ENCODE measurements at regions not wholly inside any gene's neighbourhood (a gene's known extent, or its start where the extent isn't known, plus 50 kb on each side); places are given as distances from the start of the nearest gene placed in this dataset.

DNA sequence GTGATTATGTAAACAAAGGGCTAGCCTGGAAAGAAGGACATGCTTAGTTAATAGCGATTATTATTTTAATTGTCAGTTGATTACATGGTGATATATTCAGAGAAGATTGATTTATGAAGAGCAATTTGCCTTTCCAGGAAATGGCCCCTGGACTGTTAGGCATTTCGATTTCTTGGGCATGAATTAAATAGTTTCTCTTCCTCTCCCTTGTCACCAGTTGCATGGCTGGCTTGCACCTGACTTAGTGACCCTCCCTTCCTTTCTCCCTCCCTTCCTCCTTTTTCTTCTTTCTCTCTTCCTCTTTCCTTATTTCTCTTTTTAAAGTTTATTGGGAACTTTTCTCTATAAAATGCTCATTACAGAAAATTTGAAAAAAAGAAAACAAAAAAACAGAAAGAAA is 235.4 kb downstream of the CDC5L start:
- TF ChIP-seq EZH2phosphoT487 (IDR thresholded peaks at IDR 0.05; ENCODE audit: borderline replicate concordance), result no peak
- TF ChIP-seq, protein P1, sequence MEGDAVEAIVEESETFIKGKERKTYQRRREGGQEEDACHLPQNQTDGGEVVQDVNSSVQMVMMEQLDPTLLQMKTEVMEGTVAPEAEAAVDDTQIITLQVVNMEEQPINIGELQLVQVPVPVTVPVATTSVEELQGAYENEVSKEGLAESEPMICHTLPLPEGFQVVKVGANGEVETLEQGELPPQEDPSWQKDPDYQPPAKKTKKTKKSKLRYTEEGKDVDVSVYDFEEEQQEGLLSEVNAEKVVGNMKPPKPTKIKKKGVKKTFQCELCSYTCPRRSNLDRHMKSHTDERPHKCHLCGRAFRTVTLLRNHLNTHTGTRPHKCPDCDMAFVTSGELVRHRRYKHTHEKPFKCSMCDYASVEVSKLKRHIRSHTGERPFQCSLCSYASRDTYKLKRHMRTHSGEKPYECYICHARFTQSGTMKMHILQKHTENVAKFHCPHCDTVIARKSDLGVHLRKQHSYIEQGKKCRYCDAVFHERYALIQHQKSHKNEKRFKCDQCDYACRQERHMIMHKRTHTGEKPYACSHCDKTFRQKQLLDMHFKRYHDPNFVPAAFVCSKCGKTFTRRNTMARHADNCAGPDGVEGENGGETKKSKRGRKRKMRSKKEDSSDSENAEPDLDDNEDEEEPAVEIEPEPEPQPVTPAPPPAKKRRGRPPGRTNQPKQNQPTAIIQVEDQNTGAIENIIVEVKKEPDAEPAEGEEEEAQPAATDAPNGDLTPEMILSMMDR (conservative IDR thresholded peaks at IDR 0.05; ENCODE audit: low read length), result no peak
- H3K79me2 ChIP-seq (ENCODE audit: insufficient read depth, low read length), result no peaks in the 10 kb centered on the region
- no peaks in the 10 kb centered on the region for H3K9me3 ChIP-seq (ENCODE audit: insufficient read depth, low read depth, low read length)
- H3K27me3 ChIP-seq (ENCODE audit: insufficient read depth, low read length, poor library complexity, severe bottlenecking), result no peaks in the 10 kb centered on the region
- H2AFZ ChIP-seq (ENCODE audit: low read length), result no peak overlapping the region
- H3K4me2 ChIP-seq (ENCODE audit: low read depth, low read length, poor library complexity, severe bottlenecking), result no peak overlapping the region
- no peaks in the 10 kb centered on the region for H3F3A ChIP-seq (ENCODE audit: low read depth)
- no peak overlapping the region for H3K4me3 ChIP-seq (ENCODE audit: low read length, poor library complexity, severe bottlenecking)
- H3K9me2 ChIP-seq (replicated peaks; ENCODE audit: low read depth, low read length), result no peaks in the 10 kb centered on the region
- H3K36me3 ChIP-seq (ENCODE audit: insufficient read depth, low read length), result no peaks in the 10 kb centered on the region
- H4K20me1 ChIP-seq (ENCODE audit: insufficient read depth, low read length, poor library complexity, severe bottlenecking), result no peaks in the 10 kb centered on the region
- H3K9ac ChIP-seq (ENCODE audit: low read depth, low read length, poor library complexity, severe bottlenecking), result no peak overlapping the region
- peaks cover 4% of the 10 kb centered on the region for H3K4me1 ChIP-seq (ENCODE audit: insufficient read depth, low read length, poor library complexity, severe bottlenecking)

DNA sequence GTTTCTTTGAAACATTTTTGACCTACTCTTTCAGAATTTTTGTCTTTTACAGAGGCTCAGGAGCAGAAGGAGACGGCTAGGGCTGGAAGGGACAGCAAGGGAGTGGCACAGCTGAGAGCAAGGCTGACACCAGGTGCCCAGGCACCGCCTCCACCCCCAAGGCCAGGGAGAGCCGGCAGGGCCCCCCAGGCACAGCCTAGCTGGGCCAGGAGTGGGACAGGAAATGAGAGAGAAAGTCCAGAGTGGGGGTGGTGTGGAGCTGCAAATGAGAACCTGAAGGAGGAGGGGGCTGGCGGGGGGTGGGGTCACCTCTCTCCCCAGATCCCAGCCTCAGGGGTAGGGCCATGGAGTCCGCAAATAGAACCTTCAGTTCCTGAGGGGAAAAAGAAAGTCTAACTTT is 236.7 kb downstream of the CDC5L start:
- Histone ChIP-seq H3F3A (ENCODE audit: low read depth) (no peaks in the 10 kb centered on the region), H3K27me3 (ENCODE audit: insufficient read depth, low read length, poor library complexity, severe bottlenecking) (no peaks in the 10 kb centered on the region), H3K36me3 (ENCODE audit: insufficient read depth, low read length) (no peaks in the 10 kb centered on the region), H3K4me2 (ENCODE audit: low read depth, low read length, poor library complexity, severe bottlenecking) (no peak overlapping the region), H2AFZ (ENCODE audit: low read length) (no peak overlapping the region), H3K4me1 (ENCODE audit: insufficient read depth, low read length, poor library complexity, severe bottlenecking) (peaks cover 4% of the 10 kb centered on the region), H4K20me1 (ENCODE audit: insufficient read depth, low read length, poor library complexity, severe bottlenecking) (no peaks in the 10 kb centered on the region), H3K9me2 (replicated peaks; ENCODE audit: low read depth, low read length) (no peaks in the 10 kb centered on the region), H3K9ac (ENCODE audit: low read depth, low read length, poor library complexity, severe bottlenecking) (no peak overlapping the region), H3K4me3 (ENCODE audit: low read length, poor library complexity, severe bottlenecking) (no peak overlapping the region), H3K79me2 (ENCODE audit: insufficient read depth, low read length) (no peaks in the 10 kb centered on the region), H3K9me3 (ENCODE audit: insufficient read depth, low read depth, low read length) (no peaks in the 10 kb centered on the region)
- TF ChIP-seq EZH2phosphoT487 (IDR thresholded peaks at IDR 0.05; ENCODE audit: borderline replicate concordance), result no peak
- TF ChIP-seq, protein P1 (conservative IDR thresholded peaks at IDR 0.05; ENCODE audit: low read length), result no peak

DNA sequence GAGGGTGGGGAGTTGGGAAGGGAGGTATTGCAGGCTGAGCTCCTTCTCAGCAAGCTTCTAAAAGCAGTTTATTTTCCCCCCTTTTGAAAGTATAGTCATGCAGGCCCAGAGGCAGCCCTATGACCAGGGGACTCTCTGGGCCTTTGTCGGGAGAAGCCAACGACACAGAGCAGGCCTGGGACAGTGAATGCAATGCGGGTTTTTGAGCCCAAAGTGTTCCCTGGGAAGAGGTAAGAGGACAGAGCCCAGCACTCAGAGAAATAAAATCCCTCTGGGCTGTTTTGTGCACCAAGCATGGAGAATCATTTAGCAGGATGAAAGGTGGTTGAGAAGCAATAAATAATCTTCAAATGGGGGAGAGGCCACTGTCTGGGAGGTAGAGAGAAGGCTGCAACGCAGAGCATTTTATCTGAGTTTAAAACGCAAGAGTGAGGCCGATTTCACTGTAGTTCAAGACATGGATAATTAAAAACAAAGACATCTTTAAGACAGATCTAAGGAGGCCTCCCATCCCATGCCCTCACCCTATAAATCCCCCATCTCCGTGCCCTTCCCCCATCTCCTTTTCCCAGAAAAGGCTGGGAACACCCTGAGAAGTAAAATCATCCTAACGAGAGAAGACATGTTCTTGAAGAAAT is 237.5 kb downstream of the CDC5L start:
- Histone ChIP-seq H2AFZ (ENCODE audit: low read length) (no peak overlapping the region), H3K4me1 (ENCODE audit: insufficient read depth, low read length, poor library complexity, severe bottlenecking) (peaks cover 4% of the 10 kb centered on the region), H3K9me3 (ENCODE audit: insufficient read depth, low read depth, low read length) (no peaks in the 10 kb centered on the region), H3K79me2 (ENCODE audit: insufficient read depth, low read length) (no peaks in the 10 kb centered on the region), H3K9me2 (replicated peaks; ENCODE audit: low read depth, low read length) (no peaks in the 10 kb centered on the region), H3K36me3 (ENCODE audit: insufficient read depth, low read length) (no peaks in the 10 kb centered on the region), H3K4me3 (ENCODE audit: low read length, poor library complexity, severe bottlenecking) (no peak overlapping the region), H4K20me1 (ENCODE audit: insufficient read depth, low read length, poor library complexity, severe bottlenecking) (no peaks in the 10 kb centered on the region), H3K9ac (ENCODE audit: low read depth, low read length, poor library complexity, severe bottlenecking) (no peak overlapping the region), H3K4me2 (ENCODE audit: low read depth, low read length, poor library complexity, severe bottlenecking) (no peak overlapping the region), H3F3A (ENCODE audit: low read depth) (no peaks in the 10 kb centered on the region), H3K27me3 (ENCODE audit: insufficient read depth, low read length, poor library complexity, severe bottlenecking) (no peaks in the 10 kb centered on the region)
- TF ChIP-seq, protein P1 (conservative IDR thresholded peaks at IDR 0.05; ENCODE audit: low read length), result no peak
- no peak for TF ChIP-seq EZH2phosphoT487 (IDR thresholded peaks at IDR 0.05; ENCODE audit: borderline replicate concordance)

All from Loucy (cell line).